AG04449 (cell line): ENCODE measurements at regions not wholly inside any gene's neighbourhood (a gene's known extent, or its start where the extent isn't known, plus 50 kb on each side); places are given as distances from the start of the nearest gene placed in this dataset.

Experiments used
- CTCF ChIA-PET: fragments of 350-600 bp; formaldehyde crosslinking; extraction: SDS; loops from one replicate; lab custom pipeline; 2021; ENCODE audit warnings: antibody characterized with exemption; lab: Yijun Ruan, JAX
- POLR2A ChIA-PET: fragments of 400-600, 350-600 bp; formaldehyde crosslinking; extraction: SDS; loops from one replicate; lab custom pipeline; 2020; ENCODE audit warnings: antibody characterized with exemption, inconsistent platforms; lab: Yijun Ruan, JAX
- DNase-seq: peaks from one replicate; pipeline ENCODE4 v3.0.0-alpha.2; 2010; ENCODE audit warnings: low read depth, low spot score
- H3K4me3 ChIP-seq: 2 replicates; pipeline ENCODE4 v1.5.1; 2011; ENCODE audit warnings: low read depth, mild to moderate bottlenecking, control low read depth, low read length
- TF ChIP-seq, protein P1 (sequence below): IDR thresholded peaks from one replicate; pipeline ENCODE4 v1.5.1; 2011; ENCODE audit warnings: mild to moderate bottlenecking, moderate library complexity, low read length, control low read depth, inconsistent platforms; ENCODE audit not compliant: insufficient read depth; ENCODE audit errors: missing control alignments

DNA sequence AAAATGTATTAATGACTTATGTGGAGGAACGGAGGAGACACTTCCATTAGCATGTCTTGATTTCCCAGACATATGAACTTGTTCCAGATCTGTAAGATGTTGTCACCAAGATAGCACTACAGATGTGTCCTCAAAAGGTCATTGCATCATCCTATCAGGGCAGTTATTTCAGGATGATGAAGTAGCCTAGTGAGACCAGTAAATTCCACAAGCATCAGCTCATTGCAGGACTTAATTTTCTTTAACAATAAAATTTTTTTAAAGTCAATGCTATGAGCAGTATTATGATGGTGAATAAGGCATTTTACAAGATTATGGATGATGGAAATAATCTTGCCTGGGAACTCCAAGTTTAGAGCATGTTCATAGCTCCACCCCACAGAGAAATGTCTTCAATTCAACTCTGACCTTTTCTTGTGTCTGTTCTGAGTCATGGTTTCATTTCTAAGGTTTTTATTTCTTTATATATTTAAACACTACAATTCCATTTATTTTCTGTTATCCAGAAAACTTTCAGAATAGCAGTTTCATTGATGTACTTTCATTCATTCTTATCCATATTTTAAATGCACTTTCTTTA lies 1203.3 kb upstream of the CELF2 start:
- no peak for DNase-seq
- TF ChIP-seq, protein P1, sequence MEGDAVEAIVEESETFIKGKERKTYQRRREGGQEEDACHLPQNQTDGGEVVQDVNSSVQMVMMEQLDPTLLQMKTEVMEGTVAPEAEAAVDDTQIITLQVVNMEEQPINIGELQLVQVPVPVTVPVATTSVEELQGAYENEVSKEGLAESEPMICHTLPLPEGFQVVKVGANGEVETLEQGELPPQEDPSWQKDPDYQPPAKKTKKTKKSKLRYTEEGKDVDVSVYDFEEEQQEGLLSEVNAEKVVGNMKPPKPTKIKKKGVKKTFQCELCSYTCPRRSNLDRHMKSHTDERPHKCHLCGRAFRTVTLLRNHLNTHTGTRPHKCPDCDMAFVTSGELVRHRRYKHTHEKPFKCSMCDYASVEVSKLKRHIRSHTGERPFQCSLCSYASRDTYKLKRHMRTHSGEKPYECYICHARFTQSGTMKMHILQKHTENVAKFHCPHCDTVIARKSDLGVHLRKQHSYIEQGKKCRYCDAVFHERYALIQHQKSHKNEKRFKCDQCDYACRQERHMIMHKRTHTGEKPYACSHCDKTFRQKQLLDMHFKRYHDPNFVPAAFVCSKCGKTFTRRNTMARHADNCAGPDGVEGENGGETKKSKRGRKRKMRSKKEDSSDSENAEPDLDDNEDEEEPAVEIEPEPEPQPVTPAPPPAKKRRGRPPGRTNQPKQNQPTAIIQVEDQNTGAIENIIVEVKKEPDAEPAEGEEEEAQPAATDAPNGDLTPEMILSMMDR: no peak
- POLR2A ChIA-PET: interaction anchor here (0.6 kb wide), 1 partner anchor 28 kb away, joined by 3 read pairs; no protein-coding TSS in a partner anchor
- no peak overlapping the region for H3K4me3 ChIP-seq
- CTCF ChIA-PET: no interaction called here

DNA sequence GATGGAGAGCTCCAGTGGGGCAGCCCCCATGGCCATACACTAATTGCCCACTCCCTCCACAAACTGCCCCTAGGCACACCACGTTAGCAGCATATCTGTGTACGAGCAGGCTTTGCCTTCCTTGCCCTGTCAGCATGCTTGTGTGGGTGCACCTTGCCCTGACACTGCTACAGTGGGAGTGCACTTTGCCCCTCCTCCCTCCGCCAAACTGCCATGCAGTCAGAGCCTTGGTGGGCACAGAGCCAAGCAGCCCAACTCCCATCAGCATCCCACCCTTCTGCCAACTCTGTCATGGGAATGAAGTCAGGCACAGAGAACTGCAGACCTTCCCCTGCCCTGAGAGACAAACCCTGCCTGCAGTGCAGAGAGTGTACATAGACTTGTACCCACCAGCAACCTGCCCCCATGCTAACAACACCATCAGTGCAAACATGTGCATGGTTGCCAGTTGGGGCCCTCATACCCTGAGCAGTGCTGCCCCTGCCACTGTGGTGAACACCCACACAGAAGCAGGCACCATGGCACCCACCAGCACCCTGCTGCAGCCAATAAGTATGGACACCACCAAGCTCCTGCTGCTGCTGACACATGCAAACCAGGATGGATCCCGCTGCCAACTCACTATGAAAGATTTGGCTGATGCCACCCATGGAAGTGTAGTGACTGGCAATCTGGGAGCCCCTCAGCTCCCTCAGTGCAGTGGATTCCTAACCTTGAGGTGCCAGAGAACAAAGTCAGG lies 1197.7 kb upstream of the CELF2 start:
- POLR2A ChIA-PET: no interaction called here
- DNase-seq: no peak
- no peak overlapping the region for H3K4me3 ChIP-seq
- CTCF ChIA-PET: no interaction called here
- TF ChIP-seq, protein P1: no peak

DNA sequence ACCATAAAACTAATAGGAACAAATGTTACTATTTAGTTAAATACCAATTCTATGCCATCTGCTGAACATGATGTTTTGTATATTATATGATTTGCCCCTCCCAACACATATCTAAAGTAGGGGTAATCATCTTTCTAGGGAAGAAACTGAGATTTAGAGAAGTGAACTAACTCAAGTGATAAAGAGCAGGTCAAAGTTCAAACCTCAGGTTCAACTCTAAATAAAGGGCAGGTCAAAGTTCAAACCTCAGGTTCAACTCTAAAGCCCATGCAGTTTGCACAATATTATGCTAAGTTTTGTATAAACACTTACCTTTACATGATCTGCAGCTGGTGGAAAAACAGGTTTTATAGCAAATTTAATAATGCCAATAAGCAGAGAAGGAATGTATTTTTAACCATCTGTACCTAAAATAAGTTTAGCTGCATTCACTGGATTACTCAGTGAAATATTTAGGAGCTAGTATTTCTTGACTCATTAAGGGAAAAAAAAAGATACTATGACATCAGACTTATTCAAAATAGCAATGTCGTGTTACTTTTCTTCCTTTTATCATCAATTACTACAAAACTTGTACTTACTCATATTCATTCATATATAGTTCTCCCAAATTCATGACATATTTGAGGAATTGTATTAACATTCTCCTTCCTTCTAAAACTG lies 1194.3 kb upstream of the CELF2 start:
- ChIA-PET CTCF (no interaction called here), POLR2A (no interaction called here)
- DNase-seq: no peak
- no peak overlapping the region for H3K4me3 ChIP-seq
- TF ChIP-seq, protein P1: no peak

DNA sequence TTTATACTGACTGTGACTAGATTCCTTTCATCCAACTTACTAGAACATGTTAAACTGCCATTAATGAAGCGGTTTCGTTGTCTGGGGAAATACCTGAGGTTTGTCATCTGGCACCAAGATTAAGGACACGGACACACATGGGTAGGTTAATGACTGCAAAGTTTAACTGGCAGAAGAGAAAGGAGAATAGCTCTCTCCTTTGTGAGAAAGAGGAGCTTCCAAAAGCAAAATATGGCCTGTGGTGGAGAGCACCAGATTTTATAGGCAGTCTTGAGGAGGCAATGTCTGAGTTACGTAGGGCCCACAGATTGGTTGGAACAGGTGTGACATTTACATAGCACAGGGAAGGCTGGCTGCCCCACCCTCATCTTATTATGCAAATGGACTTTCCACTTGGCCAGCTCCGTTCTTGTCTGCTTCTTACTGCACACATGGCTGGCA lies 1193.0 kb upstream of the CELF2 start:
- no peak overlapping the region for H3K4me3 ChIP-seq
- POLR2A ChIA-PET: no interaction called here
- CTCF ChIA-PET: no interaction called here
- TF ChIP-seq, protein P1: no peak
- DNase-seq: no peak

DNA sequence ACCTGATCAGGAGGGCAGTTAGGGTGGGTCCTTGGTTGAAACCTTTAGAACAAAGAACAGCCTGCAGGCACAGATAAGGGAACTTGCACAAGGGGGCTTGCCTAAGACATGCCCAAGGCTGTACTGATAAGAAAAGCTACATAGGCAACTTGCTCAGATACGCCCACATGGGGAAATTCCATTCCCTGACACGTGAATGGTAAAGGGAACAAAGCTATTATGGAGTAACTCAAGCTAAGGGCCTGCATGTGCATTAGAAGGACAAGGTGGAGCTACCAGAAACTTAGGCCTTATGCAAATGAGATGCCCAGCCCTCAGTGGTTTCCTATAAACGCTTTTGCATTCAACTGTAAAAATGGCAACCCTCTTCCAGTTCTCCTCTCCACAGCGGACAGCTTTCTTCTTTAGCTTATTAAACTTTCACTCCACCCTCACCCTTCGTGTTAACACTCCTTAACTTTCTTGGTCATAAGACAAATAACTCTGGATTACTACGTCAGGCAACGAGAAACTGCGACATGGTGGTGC lies 1192.1 kb upstream of the CELF2 start:
- ChIA-PET CTCF (no interaction called here), POLR2A (no interaction called here)
- H3K4me3 ChIP-seq: no peak overlapping the region
- no peak for DNase-seq
- TF ChIP-seq, protein P1: no peak

DNA sequence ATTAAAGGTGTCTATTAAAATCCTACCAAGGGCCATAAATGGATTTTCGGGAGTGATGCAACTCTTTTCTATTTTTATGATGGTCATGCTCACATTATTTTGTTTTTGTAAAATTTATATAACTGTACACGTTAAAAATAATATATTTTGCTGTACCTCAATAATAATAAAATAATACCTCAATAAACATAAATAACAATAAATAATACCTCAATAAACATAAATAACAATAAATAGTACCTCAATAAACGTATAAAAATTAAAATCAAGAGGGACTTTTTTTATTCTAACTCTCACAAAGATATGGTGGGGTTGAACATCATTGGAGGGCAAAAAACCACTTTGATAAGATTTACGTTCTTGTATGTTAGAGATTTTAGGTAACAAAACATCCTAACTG lies 1189.6 kb upstream of the CELF2 start:
- ChIA-PET CTCF (no interaction called here), POLR2A (no interaction called here)
- TF ChIP-seq, protein P1: no peak

More for the DNA sequence above, 1189.6 kb upstream of the CELF2 start:
- DNase-seq: no peak
- no peak overlapping the region for H3K4me3 ChIP-seq
